K562 (cell line): ENCODE measurements at regions not wholly inside any gene's neighbourhood (a gene's known extent, or its start where the extent isn't known, plus 50 kb on each side); places are given as distances from the start of the nearest gene placed in this dataset.

Experiments used
- BRCA1 ChIP-seq, 2 experiments: fragments of 450-650 bp in 1 of 2; sonication (generic) in 1 of 2; formaldehyde crosslinking in 1 of 2; IDR thresholded peaks; 2 replicates each; pipeline versions ENCODE4 v1.5.0 to v1.6.1; 2017 to 2020; ENCODE audit warnings: mild to moderate bottlenecking in 1 of 2, missing genetic modification reagents in 1 of 2
- CBFA2T2 ChIP-seq: fragments of 450-650 bp; conservative IDR thresholded peaks from 2 replicates; pipeline ENCODE4 v1.6.1; 2017; ENCODE audit warnings: mild to moderate bottlenecking
- ETS1 ChIP-seq: conservative IDR thresholded peaks from 2 replicates; pipeline ENCODE4 v1.6.1; 2011; ENCODE audit warnings: low read depth, mild to moderate bottlenecking, low read length; ENCODE audit not compliant: control insufficient read depth
- MYBL2 ChIP-seq, 2 experiments: fragments of 450-650 bp in 1 of 2; sonication (generic) in 1 of 2; formaldehyde crosslinking in 1 of 2; IDR thresholded peaks; 2 replicates each; pipeline versions ENCODE4 v1.6.1 to v1.8.1; 2017 to 2022; ENCODE audit warnings: borderline replicate concordance in 1 of 2, inconsistent platforms in 1 of 2, low read depth in 1 of 2, mild to moderate bottlenecking in 1 of 2, missing genetic modification reagents in 1 of 2, moderate library complexity in 1 of 2
- POLR3A ChIP-seq: IDR thresholded peaks from 2 replicates; pipeline ENCODE4 v1.6.1; 2011; ENCODE audit warnings: borderline replicate concordance, mild to moderate bottlenecking, moderate library complexity; ENCODE audit not compliant: insufficient read length, insufficient read depth; ENCODE audit errors: extremely low read depth
- THRB ChIP-seq: fragments of 450-650 bp; formaldehyde crosslinking; conservative IDR thresholded peaks from 2 replicates; pipeline ENCODE4 v1.4.0; 2022; ENCODE audit warnings: mild to moderate bottlenecking, missing genetic modification characterization
- ZNF431 ChIP-seq: sonication (generic); formaldehyde crosslinking; IDR thresholded peaks from 2 replicates; pipeline ENCODE4 v1.8.0; 2022; ENCODE audit warnings: mild to moderate bottlenecking, missing genetic modification reagents
- TF ChIP-seq, protein P1 (sequence below): fragments of 250-450 bp; sonication (Bioruptor Pico); IDR thresholded peaks from 2 replicates; pipeline ENCODE4 v1.4.0; 2020
- TF ChIP-seq, protein P2 (sequence below): sonication (generic); formaldehyde crosslinking; IDR thresholded peaks from 2 replicates; pipeline ENCODE4 v1.8.0; 2022; ENCODE audit warnings: mild to moderate bottlenecking, missing genetic modification reagents
- TF ChIP-seq, protein P3 (sequence below): fragments of 250-450 bp; sonication (Bioruptor Pico); IDR thresholded peaks from 2 replicates; pipeline ENCODE4 v1.8.0; 2022; ENCODE audit warnings: moderate library complexity, mild to moderate bottlenecking, inconsistent platforms

- TF ChIP-seq CBFA2T2 (no peak), BRCA1 (IDR thresholded peaks at IDR 0.05) (no peak), BRCA1 (CRISPR knock-in tag; IDR thresholded peaks at IDR 0.05) (no peak), ETS1 (no peak), ZNF431 (CRISPR knock-in tag) (no peak), THRB (CRISPR knock-in tag) (no peak), MYBL2 (IDR thresholded peaks at IDR 0.05; ENCODE audit: low read depth) (no peak), MYBL2 (CRISPR knock-in tag; IDR thresholded peaks at IDR 0.05; ENCODE audit: borderline replicate concordance) (no peak), POLR3A (no peak)
- TF ChIP-seq, protein P1, sequence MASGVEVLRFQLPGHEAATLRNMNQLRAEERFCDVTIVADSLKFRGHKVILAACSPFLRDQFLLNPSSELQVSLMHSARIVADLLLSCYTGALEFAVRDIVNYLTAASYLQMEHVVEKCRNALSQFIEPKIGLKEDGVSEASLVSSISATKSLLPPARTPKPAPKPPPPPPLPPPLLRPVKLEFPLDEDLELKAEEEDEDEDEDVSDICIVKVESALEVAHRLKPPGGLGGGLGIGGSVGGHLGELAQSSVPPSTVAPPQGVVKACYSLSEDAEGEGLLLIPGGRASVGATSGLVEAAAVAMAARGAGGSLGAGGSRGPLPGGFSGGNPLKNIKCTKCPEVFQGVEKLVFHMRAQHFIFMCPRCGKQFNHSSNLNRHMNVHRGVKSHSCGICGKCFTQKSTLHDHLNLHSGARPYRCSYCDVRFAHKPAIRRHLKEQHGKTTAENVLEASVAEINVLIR (CRISPR knock-in tag) = no peak
- TF ChIP-seq, protein P2, sequence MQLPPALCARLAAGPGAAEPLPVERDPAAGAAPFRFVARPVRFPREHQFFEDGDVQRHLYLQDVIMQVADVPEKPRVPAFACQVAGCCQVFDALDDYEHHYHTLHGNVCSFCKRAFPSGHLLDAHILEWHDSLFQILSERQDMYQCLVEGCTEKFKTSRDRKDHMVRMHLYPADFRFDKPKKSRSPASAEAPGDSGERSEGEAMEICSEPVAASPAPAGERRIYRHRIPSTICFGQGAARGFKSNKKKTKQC (CRISPR knock-in tag) = no peak
- TF ChIP-seq, protein P3, sequence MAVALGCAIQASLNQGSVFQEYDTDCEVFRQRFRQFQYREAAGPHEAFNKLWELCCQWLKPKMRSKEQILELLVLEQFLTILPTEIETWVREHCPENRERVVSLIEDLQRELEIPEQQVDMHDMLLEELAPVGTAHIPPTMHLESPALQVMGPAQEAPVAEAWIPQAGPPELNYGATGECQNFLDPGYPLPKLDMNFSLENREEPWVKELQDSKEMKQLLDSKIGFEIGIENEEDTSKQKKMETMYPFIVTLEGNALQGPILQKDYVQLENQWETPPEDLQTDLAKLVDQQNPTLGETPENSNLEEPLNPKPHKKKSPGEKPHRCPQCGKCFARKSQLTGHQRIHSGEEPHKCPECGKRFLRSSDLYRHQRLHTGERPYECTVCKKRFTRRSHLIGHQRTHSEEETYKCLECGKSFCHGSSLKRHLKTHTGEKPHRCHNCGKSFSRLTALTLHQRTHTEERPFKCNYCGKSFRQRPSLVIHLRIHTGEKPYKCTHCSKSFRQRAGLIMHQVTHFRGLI (CRISPR knock-in tag) = no peak
These were observed 92.4 kb downstream of the SAMD9 start (continued) for GRCh38 chr7:93025389-93025788.
